Frontal cortex (tissue), 3 donors: ENCODE measurements at regions not wholly inside any gene's neighbourhood (a gene's known extent, or its start where the extent isn't known, plus 50 kb on each side); places are given as distances from the start of the nearest gene placed in this dataset.
"Not testable (repeated sequence)": the region's sequence is repeated elsewhere in the genome, so short reads cannot be mapped to it uniquely, and the experiment has no call there.

Source experiments
- DNase-seq, 2 donors: peaks; one replicate each; pipeline ENCODE4 v3.0.0; 2012; ENCODE audit warnings: low spot score in 2 of 2
- FAIRE-seq: peaks from 2 replicates; lab custom pipeline; 2012; peaks lifted over from hg19 to GRCh38; lab: Jason Lieb, UNC
- donor health status: control.
- donor health status: control.
- donor health status: control.

DNA sequence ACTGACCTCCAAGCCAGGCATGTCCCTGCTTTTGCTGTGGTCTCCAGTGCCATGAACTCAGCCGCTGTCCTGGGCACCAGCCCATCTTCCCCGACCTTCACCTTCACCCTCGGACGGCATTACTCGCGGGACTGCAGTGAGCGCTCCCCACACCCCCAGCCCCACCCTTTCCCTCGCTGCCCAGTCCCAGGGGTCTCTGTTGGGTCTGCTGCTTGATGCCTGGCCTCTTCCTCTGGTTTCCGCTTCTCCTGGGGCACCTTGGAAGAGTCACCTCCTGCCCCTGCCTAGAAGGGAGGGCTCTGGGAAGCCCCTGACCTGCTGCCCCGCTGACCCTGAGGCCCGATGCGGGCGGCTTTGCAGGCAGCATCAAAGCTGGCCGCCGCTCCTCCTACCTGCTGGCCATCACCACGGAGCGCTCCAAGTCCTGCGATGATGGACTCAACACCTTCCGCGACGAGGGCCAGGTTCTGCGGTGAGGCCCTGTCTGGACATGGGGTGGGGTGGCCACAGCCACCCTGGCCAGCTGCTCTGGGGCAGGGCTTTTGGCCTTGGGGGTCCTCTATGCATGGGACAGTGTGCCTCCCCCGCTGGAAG lies 102.3 kb downstream of the ZNF267 start:
- not testable (repeated sequence) for DNase-seq

DNA sequence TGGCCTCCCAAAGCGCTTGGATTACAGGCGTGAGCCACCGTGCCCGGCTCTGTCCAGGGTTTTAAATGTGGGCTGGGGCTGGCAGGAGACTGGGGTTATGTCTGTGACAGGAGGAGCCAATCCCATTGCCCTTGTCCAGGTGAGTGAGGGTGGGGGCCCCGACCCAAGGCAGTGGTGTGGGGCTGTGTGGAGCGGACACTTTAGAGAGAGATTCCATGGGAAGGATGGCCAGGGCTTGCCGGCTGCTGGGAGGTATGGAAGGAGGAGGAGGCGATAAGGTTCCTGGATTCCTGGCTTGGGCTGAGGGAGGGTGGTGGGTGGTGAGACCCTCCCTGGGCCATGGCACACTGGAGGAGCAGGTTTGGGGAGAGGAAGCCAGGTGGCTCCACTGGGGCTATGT lies 104.9 kb downstream of the ZNF267 start:
- not testable (repeated sequence) for FAIRE-seq, DNase-seq

More for the DNA sequence above, 102.3 kb downstream of the ZNF267 start:
- FAIRE-seq = not testable (repeated sequence)

DNA sequence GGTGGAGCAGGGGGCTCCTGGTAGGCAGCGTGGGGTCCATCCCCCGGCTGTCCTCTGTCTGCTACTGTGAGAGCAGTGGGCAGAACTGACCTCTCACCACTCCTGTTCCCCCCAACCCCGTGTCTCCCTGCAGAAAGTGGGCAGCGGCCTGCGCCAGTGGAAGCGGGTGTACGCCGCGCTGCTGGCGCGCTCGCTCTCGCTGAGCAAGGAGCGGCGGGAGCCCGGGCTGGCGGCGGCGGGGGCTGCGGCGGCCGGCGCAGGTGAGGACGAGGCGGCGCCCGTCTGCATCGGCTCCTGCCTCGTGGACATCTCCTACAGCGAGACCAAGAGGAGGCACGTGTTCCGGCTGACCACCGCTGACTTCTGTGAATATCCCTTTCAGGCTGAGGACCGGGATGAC lies 108.1 kb downstream of the ZNF267 start:
- not testable (repeated sequence) for DNase-seq, FAIRE-seq

GRCh38 chr16:31982986-31983385 lies 109.4 kb downstream of the ZNF267 start:
- FAIRE-seq, DNase-seq: not testable (repeated sequence)

DNA sequence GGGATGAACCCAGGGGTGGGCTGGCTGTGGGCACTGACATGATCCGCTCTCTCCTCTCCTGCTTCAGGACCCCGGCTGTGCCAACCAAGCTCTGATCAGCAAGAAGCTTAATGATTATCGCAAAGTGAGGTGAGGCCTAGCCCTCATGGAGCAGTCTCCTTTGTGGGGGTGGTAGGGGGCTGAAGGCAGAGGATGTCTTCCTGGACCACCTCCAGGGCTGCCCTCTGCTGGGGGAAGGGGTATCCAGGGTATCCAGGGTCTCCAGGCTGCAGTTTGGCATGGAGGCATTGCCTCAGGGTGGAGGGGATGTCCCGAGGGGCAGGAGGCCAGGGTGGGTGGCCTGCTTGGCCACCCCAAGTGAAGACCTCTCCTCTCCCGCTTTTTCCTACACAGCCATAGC lies 110.1 kb downstream of the ZNF267 start:
- DNase-seq, FAIRE-seq: not testable (repeated sequence)

DNA sequence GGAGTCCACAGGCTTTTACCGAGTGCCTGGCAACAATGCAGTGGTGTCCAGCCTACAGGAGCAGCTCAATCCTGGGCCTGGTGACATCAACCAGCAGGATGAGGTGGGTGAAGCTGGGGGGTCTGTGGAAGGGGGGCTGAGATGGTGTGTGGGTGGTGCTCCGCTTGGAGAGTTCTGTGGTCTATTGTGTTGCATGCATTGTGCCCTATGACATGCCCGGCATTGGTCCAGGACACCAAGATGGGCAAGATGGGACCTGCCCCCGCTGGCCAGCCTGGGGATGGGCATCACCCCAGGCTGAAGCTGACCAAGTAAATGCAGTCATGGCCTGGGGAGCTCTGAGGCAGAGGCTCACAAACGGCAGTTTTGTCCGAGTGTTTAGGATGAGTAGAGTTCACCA lies 113.3 kb downstream of the ZNF267 start:
- not testable (repeated sequence) for FAIRE-seq, DNase-seq

GRCh38 chr16:31988595-31989581 lies 115.3 kb downstream of the ZNF267 start:
- not testable (repeated sequence) for DNase-seq, FAIRE-seq

GRCh38 chr16:31990261-31990660 lies 116.7 kb downstream of the ZNF267 start:
- not testable (repeated sequence) for DNase-seq, FAIRE-seq

DNA sequence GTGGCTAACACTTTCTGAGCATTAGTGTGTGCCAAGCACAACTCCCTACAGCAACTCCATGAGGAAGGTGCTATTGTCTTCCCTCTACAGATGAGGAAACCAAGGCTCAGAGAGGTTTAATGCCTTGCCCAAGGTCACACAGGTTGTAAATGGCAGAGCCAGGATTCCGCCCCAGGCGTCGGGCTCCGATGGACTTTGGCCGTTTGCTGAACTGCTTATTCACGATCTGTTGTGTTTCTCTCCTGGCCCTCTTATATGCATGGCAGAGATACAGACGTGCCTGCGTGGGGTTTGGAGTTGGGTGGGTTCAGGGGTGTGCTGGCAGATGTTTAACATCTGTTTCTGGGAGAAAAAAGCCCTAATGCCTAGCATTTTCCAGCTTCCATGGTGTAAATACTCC lies 117.4 kb downstream of the ZNF267 start:
- FAIRE-seq, DNase-seq: not testable (repeated sequence)

GRCh38 chr16:31996325-31996724 lies 122.7 kb downstream of the ZNF267 start:
- FAIRE-seq, DNase-seq: not testable (repeated sequence)

GRCh38 chr16:32002496-32002895 lies 128.9 kb downstream of the ZNF267 start:
- DNase-seq, FAIRE-seq: not testable (repeated sequence)

GRCh38 chr16:32003819-32004218 lies 130.2 kb downstream of the ZNF267 start:
- FAIRE-seq, DNase-seq: not testable (repeated sequence)

GRCh38 chr16:32038783-32039496 lies 165.3 kb downstream of the ZNF267 start:
- not testable (repeated sequence) for FAIRE-seq, DNase-seq

- DNase-seq, FAIRE-seq: not testable (repeated sequence)
Measured at GRCh38 chr16:32039919-32040318, 166.3 kb downstream of the ZNF267 start.

GRCh38 chr16:32066016-32066651 lies 187.0 kb upstream of the TP53TG3D start:
- DNase-seq, FAIRE-seq: not testable (repeated sequence)

DNA sequence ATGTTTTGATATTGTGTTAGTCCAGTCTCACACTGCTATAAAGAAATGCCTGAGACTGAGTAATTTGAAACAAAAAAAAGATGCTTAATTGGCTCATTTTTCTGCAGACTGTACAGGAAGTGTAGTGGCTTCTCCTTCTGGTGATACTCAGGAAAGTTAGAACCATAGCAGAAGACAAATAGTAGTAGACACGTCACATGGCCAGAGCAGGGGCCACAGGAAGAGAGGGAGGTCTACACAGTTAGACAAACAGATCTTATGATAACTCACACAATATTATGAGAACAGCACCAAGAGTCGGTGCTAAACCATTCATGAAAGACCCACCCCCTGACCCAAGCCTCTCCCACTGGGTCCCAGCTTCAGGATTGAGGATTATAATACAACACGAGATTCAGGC lies 181.5 kb upstream of the TP53TG3D start:
- FAIRE-seq = not testable (repeated sequence)

DNA sequence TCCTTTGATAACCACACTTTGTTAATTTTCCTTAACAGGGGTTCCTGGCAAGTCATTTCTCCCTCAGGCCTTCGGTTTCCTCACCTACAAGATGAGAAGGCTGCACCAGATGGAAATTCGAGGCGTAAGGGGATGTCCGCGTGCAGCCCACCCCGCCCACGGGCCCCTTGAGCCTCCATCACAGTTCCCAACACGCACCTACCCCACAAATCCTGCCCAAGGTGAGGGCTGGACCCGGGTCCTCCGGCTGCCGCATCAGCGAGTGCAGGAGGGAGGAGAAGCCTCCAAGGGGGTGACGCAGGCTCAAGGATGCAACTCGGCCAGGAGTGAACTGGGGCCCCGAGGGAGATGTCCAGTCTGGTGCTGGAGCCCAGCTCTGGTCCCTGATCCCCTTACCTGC lies 169.2 kb upstream of the TP53TG3D start:
- not testable (repeated sequence) for FAIRE-seq, DNase-seq

More for the DNA sequence above, 181.5 kb upstream of the TP53TG3D start:
- not testable (repeated sequence) for DNase-seq

DNA sequence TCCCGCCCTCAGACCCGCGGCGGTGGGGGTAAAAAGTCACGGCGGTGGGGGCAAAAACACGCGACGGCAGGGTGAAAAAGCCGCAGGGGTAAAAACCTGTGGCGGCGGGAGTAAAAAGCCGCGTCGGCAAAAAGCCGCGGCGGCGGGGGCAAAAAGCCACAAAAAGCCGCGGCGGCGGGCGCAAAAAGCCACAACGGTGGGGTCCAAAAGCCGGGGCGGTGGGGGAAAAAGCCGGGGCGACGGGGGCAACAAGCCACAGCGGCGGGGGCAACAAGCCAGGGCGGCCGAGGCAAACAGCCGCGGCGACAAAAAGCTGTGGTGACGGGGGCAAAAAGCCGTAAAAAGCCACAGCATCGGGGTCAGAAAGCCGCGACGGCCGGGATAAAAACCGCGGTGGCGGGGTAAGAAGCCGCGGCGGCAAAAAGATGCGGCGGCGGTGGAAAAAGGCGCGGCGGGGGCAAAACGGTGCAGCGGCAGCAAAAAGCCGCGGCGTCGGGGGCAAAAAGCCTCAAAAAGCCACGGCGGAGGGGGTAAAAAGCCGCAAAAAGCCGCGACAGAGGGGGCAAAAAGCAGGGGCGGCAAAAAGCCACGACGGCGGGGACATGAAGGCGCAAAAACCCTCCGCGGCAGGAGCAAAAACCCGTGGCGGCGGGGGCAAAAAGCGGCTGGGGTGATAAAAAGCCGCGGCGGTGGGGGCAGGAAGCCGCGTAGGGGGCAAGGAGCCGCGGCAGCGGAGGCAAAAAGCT lies 168.3 kb upstream of the TP53TG3D start:
- DNase-seq, FAIRE-seq: not testable (repeated sequence)
